ENCODE measurements at regions not wholly inside any gene's neighbourhood (a gene's known extent, or its start where the extent isn't known, plus 50 kb on each side); places are given as distances from the start of the nearest gene placed in this dataset.

DNA sequence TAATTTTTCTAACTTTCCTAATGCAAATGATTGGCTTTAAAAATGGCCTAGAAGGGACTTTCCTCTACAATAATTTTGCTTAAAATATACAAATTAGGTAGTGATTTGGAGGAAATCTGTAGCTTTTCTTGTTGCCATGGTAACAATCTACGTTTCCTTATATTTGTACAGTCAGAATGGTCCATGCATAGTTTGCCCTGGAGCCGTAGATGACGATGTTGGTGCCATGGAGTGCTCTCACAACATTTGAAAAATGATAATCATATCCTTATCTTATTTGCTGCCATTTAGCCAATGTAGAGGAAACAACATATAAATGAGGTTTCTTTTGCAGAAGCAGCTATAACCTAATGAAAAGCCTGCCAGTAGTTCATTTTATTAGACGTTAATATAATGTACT, 89.0 kb upstream of the NMU start:
- TF ChIP-seq, protein P1, sequence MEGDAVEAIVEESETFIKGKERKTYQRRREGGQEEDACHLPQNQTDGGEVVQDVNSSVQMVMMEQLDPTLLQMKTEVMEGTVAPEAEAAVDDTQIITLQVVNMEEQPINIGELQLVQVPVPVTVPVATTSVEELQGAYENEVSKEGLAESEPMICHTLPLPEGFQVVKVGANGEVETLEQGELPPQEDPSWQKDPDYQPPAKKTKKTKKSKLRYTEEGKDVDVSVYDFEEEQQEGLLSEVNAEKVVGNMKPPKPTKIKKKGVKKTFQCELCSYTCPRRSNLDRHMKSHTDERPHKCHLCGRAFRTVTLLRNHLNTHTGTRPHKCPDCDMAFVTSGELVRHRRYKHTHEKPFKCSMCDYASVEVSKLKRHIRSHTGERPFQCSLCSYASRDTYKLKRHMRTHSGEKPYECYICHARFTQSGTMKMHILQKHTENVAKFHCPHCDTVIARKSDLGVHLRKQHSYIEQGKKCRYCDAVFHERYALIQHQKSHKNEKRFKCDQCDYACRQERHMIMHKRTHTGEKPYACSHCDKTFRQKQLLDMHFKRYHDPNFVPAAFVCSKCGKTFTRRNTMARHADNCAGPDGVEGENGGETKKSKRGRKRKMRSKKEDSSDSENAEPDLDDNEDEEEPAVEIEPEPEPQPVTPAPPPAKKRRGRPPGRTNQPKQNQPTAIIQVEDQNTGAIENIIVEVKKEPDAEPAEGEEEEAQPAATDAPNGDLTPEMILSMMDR (IDR thresholded peaks at IDR 0.05), result no peak
- TF ChIP-seq POLR2AphosphoS5 (IDR thresholded peaks at IDR 0.05; ENCODE audit: low read depth, low read length), result no peak
- TF ChIP-seq YY1 (IDR thresholded peaks at IDR 0.05; ENCODE audit: low read depth), result no peak
- TF ChIP-seq FOXJ3 (CRISPR knock-in tag; IDR thresholded peaks at IDR 0.05), result no peak
- no peak for TF ChIP-seq MXI1 (IDR thresholded peaks at IDR 0.05; ENCODE audit: low read depth, low read length)

Measured in SK-N-SH (cell line).